Neutrophil (primary cell): ENCODE measurements at regions not wholly inside any gene's neighbourhood (a gene's known extent, or its start where the extent isn't known, plus 50 kb on each side); places are given as distances from the start of the nearest gene placed in this dataset.

Source experiments
- H3K27ac ChIP-seq: fragments of 200-600 bp; sonication (generic); 2 replicates; pipeline ENCODE4 v1.5.1; 2016; ENCODE audit warnings: mild to moderate bottlenecking, moderate library complexity
- H3K27me3 ChIP-seq: fragments of 200-600 bp; sonication (generic); 2 replicates; pipeline ENCODE4 v1.6.0; 2016; ENCODE audit warnings: mild to moderate bottlenecking
- H3K36me3 ChIP-seq: fragments of 200-600 bp; sonication (generic); 2 replicates; pipeline ENCODE4 v1.5.1; 2017
- H3K4me1 ChIP-seq, 2 experiments: fragments of 200-600 bp in 1 of 2; sonication (generic) in 1 of 2; 1 replicate in 1 of 2; 2 replicates in 1 of 2; pipeline versions ENCODE4 v1.5.1 to v1.6.1; 2013 to 2016; ENCODE audit warnings: low read depth in 1 of 2, low read length in 1 of 2, mild to moderate bottlenecking in 1 of 2, moderate library complexity in 1 of 2; ENCODE audit not compliant: control insufficient read depth in 1 of 2, insufficient read depth in 1 of 2
- H3K4me3 ChIP-seq, 2 experiments: fragments of 200-600 bp in 1 of 2; sonication (generic) in 1 of 2; 1 replicate in 1 of 2; 2 replicates in 1 of 2; pipeline ENCODE4 v1.5.1; 2013 to 2016; ENCODE audit warnings: low read depth in 1 of 2, low read length in 1 of 2, mild to moderate bottlenecking in 1 of 2, moderate library complexity in 1 of 2
- H3K9me3 ChIP-seq: fragments of 200-600 bp; sonication (generic); 2 replicates; pipeline ENCODE4 v1.5.1; 2016
- CTCF ChIP-seq: fragments of 200-600 bp; sonication (generic); IDR thresholded peaks from 2 replicates; pipeline ENCODE4 v1.5.1; 2016; ENCODE audit warnings: antibody characterized with exemption

- TF ChIP-seq CTCF: no peak
- Histone ChIP-seq H3K4me3 (no peak overlapping the region), H3K27ac (no peak overlapping the region), H3K36me3 (no peaks in the 10 kb centered on the region), H3K4me1 (no peaks in the 10 kb centered on the region), H3K9me3 (no peaks in the 10 kb centered on the region), H3K27me3 (peaks cover 53% of the 10 kb centered on the region)
Measured at GRCh38 chr21:37982496-37983318, 66.5 kb upstream of the KCNJ6 start.

GRCh38 chr21:37983336-37984095 lies 67.3 kb upstream of the KCNJ6 start:
- no peak for TF ChIP-seq CTCF
- Histone ChIP-seq H3K9me3 (no peaks in the 10 kb centered on the region), H3K4me3 (no peak overlapping the region), H3K27ac (no peak overlapping the region), H3K27me3 (peaks cover 50% of the 10 kb centered on the region), H3K36me3 (no peaks in the 10 kb centered on the region), H3K4me1 (no peaks in the 10 kb centered on the region)

- Histone ChIP-seq H3K4me1 (no peaks in the 10 kb centered on the region), H3K27ac (no peak overlapping the region), H3K4me3 (no peak overlapping the region), H3K9me3 (no peaks in the 10 kb centered on the region), H3K36me3 (no peaks in the 10 kb centered on the region), H3K27me3 (peaks cover 43% of the 10 kb centered on the region)
- TF ChIP-seq CTCF: no peak
Measured at GRCh38 chr21:37984416-37984815, 68.2 kb upstream of the KCNJ6 start.

- H3K9me3 ChIP-seq: no peaks in the 10 kb centered on the region
- no peaks in the 10 kb centered on the region for H3K36me3 ChIP-seq
- no peak for TF ChIP-seq CTCF
- H3K27me3 ChIP-seq: peaks cover 38% of the 10 kb centered on the region
- H3K4me1 ChIP-seq: no peaks in the 10 kb centered on the region
- no peak overlapping the region for H3K27ac ChIP-seq
- H3K4me3 ChIP-seq: no peak overlapping the region
Measured at GRCh38 chr21:37986000-37986399, 69.7 kb upstream of the KCNJ6 start.

GRCh38 chr21:37986751-37987399 lies 70.6 kb upstream of the KCNJ6 start:
- Histone ChIP-seq H3K4me1 (no peaks in the 10 kb centered on the region), H3K36me3 (no peaks in the 10 kb centered on the region), H3K27ac (no peak overlapping the region), H3K27me3 (peaks cover 38% of the 10 kb centered on the region), H3K9me3 (no peaks in the 10 kb centered on the region), H3K4me3 (no peak overlapping the region)
- no peak for TF ChIP-seq CTCF
